HepG2 (cell line): ENCODE measurements at regions not wholly inside any gene's neighbourhood (a gene's known extent, or its start where the extent isn't known, plus 50 kb on each side); places are given as distances from the start of the nearest gene placed in this dataset.

Experiments used
- ATAC-seq: fragments of 200-7000 bp; cut with Tn5 transposase; 3 replicates; pipeline ENCODE4 v1.9.1; 2020; ENCODE audit warnings: mild to moderate bottlenecking, moderate library complexity
- BruUV-seq: library from RNA; stranded (reverse); fragments of 400-500 nt; replicated peaks from 2 replicates; lab custom pipeline; 2021; lab: Mats Ljungman, UMichigan
- CTCF ChIA-PET: fragments of 300-600 bp; formaldehyde crosslinking; extraction: SDS; loops from one replicate; lab custom pipeline; 2021; ENCODE audit warnings: low total read pairs, inconsistent platforms, low intra/inter-chr PET ratio; lab: Yijun Ruan, JAX
- POLR2A ChIA-PET: fragments of 350-600 bp; sonication (Branson Sonifier 250); formaldehyde crosslinking; loops from one replicate; lab custom pipeline; 2020; ENCODE audit warnings: antibody characterized with exemption, inconsistent platforms; lab: Yijun Ruan, JAX
- DNase-seq: peaks from one replicate; pipeline ENCODE4 v3.0.0-alpha.2; 2015; ENCODE audit warnings: low spot score
- FAIRE-seq: peaks from 3 replicates; lab custom pipeline; 2011; peaks lifted over from hg19 to GRCh38; lab: Jason Lieb, UNC
- H2AFZ ChIP-seq: one replicate; pipeline ENCODE4 v1.6.1; 2011; ENCODE audit warnings: low read length, inconsistent platforms
- H3K27ac ChIP-seq: fragments of 300-600 bp; 3 replicates; pipeline ENCODE4 v1.8.0; 2011; ENCODE audit warnings: mixed run types, mild to moderate bottlenecking, mixed read lengths, low read length, inconsistent platforms; ENCODE audit not compliant: insufficient read depth; ENCODE audit errors: extremely low read length
- H3K27me3 ChIP-seq, 2 experiments: fragments of 200-600 bp in 1 of 2; 2 replicates in 1 of 2; 3 replicates in 1 of 2; pipeline versions ENCODE4 v1.6.0 to v1.8.0; 2011; ENCODE audit warnings: low read length in 2 of 2, mild to moderate bottlenecking in 2 of 2, moderate library complexity in 2 of 2, inconsistent platforms in 1 of 2; ENCODE audit not compliant: insufficient read depth in 2 of 2, control insufficient read depth in 1 of 2
- H3K36me3 ChIP-seq, 2 experiments: fragments of 200-600 bp in 1 of 2; replicated peaks in 1 of 2; 2 replicates in 1 of 2; 3 replicates in 1 of 2; pipeline versions ENCODE4 v1.5.1 to v1.8.0; 2011; ENCODE audit warnings: low read length in 2 of 2, inconsistent platforms in 1 of 2; ENCODE audit not compliant: insufficient read depth in 2 of 2, control insufficient read depth in 1 of 2
- H3K4me1 ChIP-seq: 2 replicates; pipeline ENCODE4 v1.5.1; 2012; ENCODE audit warnings: low read length, inconsistent platforms; ENCODE audit not compliant: insufficient read depth
- H3K4me2 ChIP-seq: 2 replicates; pipeline ENCODE4 v1.6.0; 2011; ENCODE audit warnings: low read depth, low read length, inconsistent platforms
- H3K4me3 ChIP-seq, 3 experiments: fragments of 200-600 bp in 1 of 3; sonication (generic), shearing (Covaris generic) in 1 of 3; replicated peaks in 1 of 3; 2 replicates each; pipeline ENCODE4 v1.5.1; 2011 to 2016; ENCODE audit warnings: low read length in 3 of 3, inconsistent platforms in 2 of 3, low read depth in 2 of 3, mild to moderate bottlenecking in 2 of 3, control low read depth in 1 of 3, mixed read lengths in 1 of 3; ENCODE audit not compliant: insufficient read depth in 1 of 3
- H3K79me2 ChIP-seq: one replicate; pipeline ENCODE4 v1.6.1; 2011; ENCODE audit warnings: low read length, inconsistent platforms; ENCODE audit not compliant: insufficient read depth
- H3K9ac ChIP-seq: 2 replicates; pipeline ENCODE4 v1.6.0; 2011; ENCODE audit warnings: mild to moderate bottlenecking, low read depth, low read length, inconsistent platforms; ENCODE audit not compliant: insufficient read depth
- H3K9me3 ChIP-seq: 2 replicates; pipeline ENCODE4 v1.5.1; 2012; ENCODE audit warnings: mild to moderate bottlenecking, low read length
- H4K20me1 ChIP-seq: 2 replicates; pipeline ENCODE4 v1.6.0; 2011; ENCODE audit warnings: inconsistent platforms, mild to moderate bottlenecking, low read length, moderate library complexity; ENCODE audit not compliant: insufficient read depth
- BATF2 ChIP-seq: sonication (generic); formaldehyde crosslinking; IDR thresholded peaks from 2 replicates; pipeline ENCODE4 v1.8.0; 2022; ENCODE audit warnings: mild to moderate bottlenecking, missing genetic modification reagents, moderate library complexity
- CCAR2 ChIP-seq: fragments of 200-400 bp; formaldehyde crosslinking; optimal IDR thresholded peaks from 2 replicates; pipeline ENCODE3; 2018; ENCODE audit warnings: low read depth, mild to moderate bottlenecking, low read length, moderate library complexity
- EEA1 ChIP-seq: sonication (generic); formaldehyde crosslinking; IDR thresholded peaks from 2 replicates; pipeline ENCODE4 v1.5.1; 2020; ENCODE audit warnings: mild to moderate bottlenecking, missing genetic modification reagents, borderline replicate concordance
- HCFC1 ChIP-seq: fragments of 150-350 bp; IDR thresholded peaks from 2 replicates; pipeline ENCODE4 v1.6.1; 2014; ENCODE audit warnings: low read depth, low read length
- MAF1 ChIP-seq: sonication (generic); formaldehyde crosslinking; IDR thresholded peaks from 2 replicates; pipeline ENCODE4 v1.5.0; 2020; ENCODE audit warnings: missing genetic modification reagents, borderline replicate concordance
- MAFF ChIP-seq: IDR thresholded peaks from 2 replicates; pipeline ENCODE4 v1.6.1; 2011; ENCODE audit warnings: low read depth, low read length, improper control_type of control experiment
- RFX5 ChIP-seq: IDR thresholded peaks from 2 replicates; pipeline ENCODE4 v1.6.1; 2011; ENCODE audit warnings: low read depth, low read length, improper control_type of control experiment
- TAF1 ChIP-seq: sonication (generic); formaldehyde crosslinking; IDR thresholded peaks from 2 replicates; pipeline ENCODE4 v1.4.0; 2020; ENCODE audit warnings: missing genetic modification reagents
- ZGPAT ChIP-seq: IDR thresholded peaks from 2 replicates; pipeline ENCODE4 v1.6.1; 2016; ENCODE audit warnings: mild to moderate bottlenecking
- ZNF251 ChIP-seq: sonication (generic); formaldehyde crosslinking; IDR thresholded peaks from 2 replicates; pipeline ENCODE4 v1.9.0; 2021; ENCODE audit warnings: mild to moderate bottlenecking, missing genetic modification reagents
- ZNF644 ChIP-seq: IDR thresholded peaks from 2 replicates; pipeline ENCODE4 v1.6.1; 2016; ENCODE audit warnings: low read depth
- WGBS: methylation state at CpG from one replicate; pipeline ENCODE4 v1.1.6; 2017; ENCODE audit warnings: low lambda C conversion rate; 5-methylcytosine and 5-hydroxymethylcytosine counted together
- in situ Hi-C: cut with HindIII; loops from 2 replicates; pipeline ENCODE4 v1.10.0; 2017; ENCODE audit warnings: low pct_unique_long_range_greater_than_20kb; ENCODE audit not compliant: extremely low pct_ligation_motif_present
- intact Hi-C: fragments of 100-400 bp; cut with micrococcal nuclease; formaldehyde crosslinking; loops from one replicate; pipeline ENCODE4 v1.10.0; 2022; ENCODE audit not compliant: unreplicated experiment
- TF ChIP-seq, protein P1 (sequence below): sonication (generic); formaldehyde crosslinking; IDR thresholded peaks from 2 replicates; pipeline ENCODE4 v1.4.0; 2020; ENCODE audit warnings: missing genetic modification reagents

GRCh38 chr15:94127006-94127405, 104.4 kb upstream of the MCTP2 start:
- no peaks in the 10 kb centered on the region for H3K36me3 ChIP-seq
- DNase-seq = no peak
- no peaks in the 10 kb centered on the region for H3K79me2 ChIP-seq
- no peak for ATAC-seq
- H3K4me3 ChIP-seq = no peak overlapping the region
- 0% methylated on average over 3 of the region's 3 CpGs for WGBS
- ChIA-PET CTCF (no interaction called here), POLR2A (no interaction called here)
- H3K9me3 ChIP-seq = no peaks in the 10 kb centered on the region
- no peak overlapping the region for H3K4me2 ChIP-seq
- no peak for FAIRE-seq
- H3K27ac ChIP-seq = no peak overlapping the region
- no peak overlapping the region for H3K9ac ChIP-seq
- no peaks in the 10 kb centered on the region for H3K27me3 ChIP-seq
- in situ Hi-C loops = no loop called here
- intact Hi-C loops = no loop called here
- H3K4me1 ChIP-seq = no peaks in the 10 kb centered on the region
- no peaks in the 10 kb centered on the region for H4K20me1 ChIP-seq
- no TSS peak for BruUV-seq
- no peak overlapping the region for H2AFZ ChIP-seq
- TF ChIP-seq RFX5 (no peak), HCFC1 (no peak), ZNF644 (no peak), TAF1 (no peak), BATF2 (CRISPR knock-in tag) (no peak), EEA1 (CRISPR knock-in tag) (no peak), CCAR2 (no peak), ZGPAT (CRISPR knock-in tag) (no peak), MAF1 (CRISPR knock-in tag) (no peak), MAFF (no peak), ZNF251 (CRISPR knock-in tag) (no peak)
- TF ChIP-seq, protein P1, sequence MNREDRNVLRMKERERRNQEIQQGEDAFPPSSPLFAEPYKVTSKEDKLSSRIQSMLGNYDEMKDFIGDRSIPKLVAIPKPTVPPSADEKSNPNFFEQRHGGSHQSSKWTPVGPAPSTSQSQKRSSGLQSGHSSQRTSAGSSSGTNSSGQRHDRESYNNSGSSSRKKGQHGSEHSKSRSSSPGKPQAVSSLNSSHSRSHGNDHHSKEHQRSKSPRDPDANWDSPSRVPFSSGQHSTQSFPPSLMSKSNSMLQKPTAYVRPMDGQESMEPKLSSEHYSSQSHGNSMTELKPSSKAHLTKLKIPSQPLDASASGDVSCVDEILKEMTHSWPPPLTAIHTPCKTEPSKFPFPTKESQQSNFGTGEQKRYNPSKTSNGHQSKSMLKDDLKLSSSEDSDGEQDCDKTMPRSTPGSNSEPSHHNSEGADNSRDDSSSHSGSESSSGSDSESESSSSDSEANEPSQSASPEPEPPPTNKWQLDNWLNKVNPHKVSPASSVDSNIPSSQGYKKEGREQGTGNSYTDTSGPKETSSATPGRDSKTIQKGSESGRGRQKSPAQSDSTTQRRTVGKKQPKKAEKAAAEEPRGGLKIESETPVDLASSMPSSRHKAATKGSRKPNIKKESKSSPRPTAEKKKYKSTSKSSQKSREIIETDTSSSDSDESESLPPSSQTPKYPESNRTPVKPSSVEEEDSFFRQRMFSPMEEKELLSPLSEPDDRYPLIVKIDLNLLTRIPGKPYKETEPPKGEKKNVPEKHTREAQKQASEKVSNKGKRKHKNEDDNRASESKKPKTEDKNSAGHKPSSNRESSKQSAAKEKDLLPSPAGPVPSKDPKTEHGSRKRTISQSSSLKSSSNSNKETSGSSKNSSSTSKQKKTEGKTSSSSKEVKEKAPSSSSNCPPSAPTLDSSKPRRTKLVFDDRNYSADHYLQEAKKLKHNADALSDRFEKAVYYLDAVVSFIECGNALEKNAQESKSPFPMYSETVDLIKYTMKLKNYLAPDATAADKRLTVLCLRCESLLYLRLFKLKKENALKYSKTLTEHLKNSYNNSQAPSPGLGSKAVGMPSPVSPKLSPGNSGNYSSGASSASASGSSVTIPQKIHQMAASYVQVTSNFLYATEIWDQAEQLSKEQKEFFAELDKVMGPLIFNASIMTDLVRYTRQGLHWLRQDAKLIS = no peak
